H1 (cell line): ENCODE measurements at regions not wholly inside any gene's neighbourhood (a gene's known extent, or its start where the extent isn't known, plus 50 kb on each side); places are given as distances from the start of the nearest gene placed in this dataset.

Experiments used
- CTCF ChIA-PET: fragments of 300-600 bp; sonication (Branson Sonifier 250); formaldehyde crosslinking; loops from one replicate; lab custom pipeline; 2021; ENCODE audit not compliant: partially characterized antibody; lab: Charles Lee
- POLR2A ChIA-PET: fragments of 300-600 bp; sonication (Branson Sonifier 250); formaldehyde crosslinking; loops from one replicate; lab custom pipeline; 2021; ENCODE audit warnings: inconsistent platforms; ENCODE audit not compliant: partially characterized antibody; lab: Charles Lee
- DNase-seq, 2 experiments: peaks; one replicate each; pipeline versions ENCODE4 v3.0.0 to v3.0.0-alpha.2; 2010 to 2022; ENCODE audit warnings: low spot score in 2 of 2, low read depth in 1 of 2, mixed read lengths in 1 of 2
- FAIRE-seq: peaks from 2 replicates; lab custom pipeline; 2011; peaks lifted over from hg19 to GRCh38; lab: Jason Lieb, UNC
- H2AFZ ChIP-seq: 2 replicates; pipeline ENCODE4 v1.8.1; 2012; ENCODE audit warnings: low read length, inconsistent platforms
- H2AK5ac ChIP-seq: 2 replicates; pipeline ENCODE4 v1.6.1; 2013; ENCODE audit warnings: low read depth, low read length
- H2BK120ac ChIP-seq: replicated peaks from 2 replicates; pipeline ENCODE3; 2013; ENCODE audit warnings: low read depth, low read length, inconsistent platforms
- H2BK12ac ChIP-seq: 2 replicates; pipeline ENCODE4 v1.6.1; 2013; ENCODE audit warnings: low read depth, low read length
- H2BK15ac ChIP-seq: 2 replicates; pipeline ENCODE4 v1.6.1; 2013; ENCODE audit warnings: low read length
- H2BK20ac ChIP-seq: 2 replicates; pipeline ENCODE4 v1.6.1; 2013; ENCODE audit warnings: low read length
- H2BK5ac ChIP-seq: 2 replicates; pipeline ENCODE4 v1.6.1; 2013; ENCODE audit warnings: low read depth, low read length
- H3K14ac ChIP-seq: 2 replicates; pipeline ENCODE4 v1.6.1; 2013; ENCODE audit warnings: inconsistent platforms; ENCODE audit not compliant: insufficient read length
- H3K18ac ChIP-seq: 2 replicates; pipeline ENCODE4 v1.6.1; 2013; ENCODE audit warnings: low read length; ENCODE audit errors: extremely low read depth
- H3K23ac ChIP-seq: 2 replicates; pipeline ENCODE4 v1.6.1; 2013; ENCODE audit warnings: inconsistent platforms; ENCODE audit not compliant: insufficient read length
- H3K23me2 ChIP-seq: 2 replicates; pipeline ENCODE4 v1.6.1; 2013; ENCODE audit warnings: low read depth, low read length
- H3K27ac ChIP-seq: 2 replicates; pipeline ENCODE4 v1.6.1; 2011; ENCODE audit warnings: low read depth, low read length, inconsistent platforms
- H3K27me3 ChIP-seq, 4 experiments: replicated peaks in 1 of 4; 1 replicate in 1 of 4; 2 replicates in 3 of 4; pipeline versions ENCODE4 v1.6.1 to v1.8.1; 2011 to 2013; ENCODE audit warnings: low read length in 3 of 4, mild to moderate bottlenecking in 3 of 4, inconsistent platforms in 2 of 4, mixed read lengths in 2 of 4, moderate library complexity in 1 of 4; ENCODE audit not compliant: control insufficient read depth in 3 of 4, insufficient read depth in 3 of 4; ENCODE audit errors: extremely low read depth in 1 of 4
- H3K36me3 ChIP-seq, 4 experiments: 2 replicates each; pipeline versions ENCODE4 v1.6.1 to v1.8.1; 2011 to 2013; ENCODE audit warnings: mild to moderate bottlenecking in 4 of 4, low read length in 3 of 4, moderate library complexity in 2 of 4, control low read depth in 1 of 4, inconsistent platforms in 1 of 4; ENCODE audit not compliant: insufficient read depth in 4 of 4, control insufficient read depth in 2 of 4
- H3K4ac ChIP-seq: replicated peaks from 2 replicates; pipeline ENCODE3; 2013; ENCODE audit warnings: low read length, low read depth, mixed read lengths, inconsistent platforms; ENCODE audit not compliant: insufficient read length
- H3K4me1 ChIP-seq, 4 experiments: replicated peaks in 1 of 4; 1 replicate in 1 of 4; 2 replicates in 3 of 4; pipeline versions ENCODE4 v1.6.1 to v1.8.1; 2011 to 2013; ENCODE audit warnings: low read length in 3 of 4, inconsistent platforms in 2 of 4, mixed read lengths in 1 of 4; ENCODE audit not compliant: insufficient read depth in 4 of 4, control insufficient read depth in 3 of 4
- H3K4me2 ChIP-seq, 2 experiments: 2 replicates each; pipeline versions ENCODE4 v1.6.1 to v1.8.1; 2011 to 2013; ENCODE audit warnings: low read depth in 2 of 2, low read length in 2 of 2, control low read depth in 1 of 2, inconsistent platforms in 1 of 2, mild to moderate bottlenecking in 1 of 2; ENCODE audit not compliant: insufficient read depth in 1 of 2
- H3K4me3 ChIP-seq, 4 experiments: fragments of 200-600, 300-600 bp in 1 of 4; sonication (generic), shearing (Covaris generic), sonication (Bioruptor Twin) in 1 of 4; 2 replicates each; pipeline versions ENCODE4 v1.5.1 to v1.8.1; 2011 to 2016; ENCODE audit warnings: low read length in 4 of 4, low read depth in 3 of 4, control low read depth in 2 of 4, inconsistent platforms in 2 of 4, mild to moderate bottlenecking in 2 of 4, mixed read lengths in 1 of 4, moderate library complexity in 1 of 4; ENCODE audit not compliant: insufficient read depth in 2 of 4; ENCODE audit errors: extremely low read depth in 1 of 4
- H3K56ac ChIP-seq: replicated peaks from 2 replicates; pipeline ENCODE3; 2013; ENCODE audit warnings: low read depth, mild to moderate bottlenecking, mixed read lengths, low read length, inconsistent platforms; ENCODE audit not compliant: insufficient read length
- H3K79me1 ChIP-seq: 2 replicates; pipeline ENCODE4 v1.6.1; 2013; ENCODE audit warnings: low read depth, low read length, control low read depth
- H3K79me2 ChIP-seq, 2 experiments: 2 replicates each; pipeline versions ENCODE4 v1.6.1 to v1.8.1; 2012 to 2013; ENCODE audit warnings: low read length in 2 of 2, mild to moderate bottlenecking in 2 of 2, inconsistent platforms in 1 of 2; ENCODE audit not compliant: insufficient read depth in 2 of 2, control insufficient read depth in 1 of 2
- H3K9ac ChIP-seq, 4 experiments: replicated peaks in 1 of 4; 1 replicate in 1 of 4; 2 replicates in 3 of 4; pipeline versions ENCODE4 v1.6.1 to v1.8.1; 2011 to 2013; ENCODE audit warnings: low read depth in 3 of 4, low read length in 3 of 4, control low read depth in 2 of 4, mild to moderate bottlenecking in 2 of 4, moderate library complexity in 2 of 4, inconsistent platforms in 1 of 4; ENCODE audit errors: extremely low read depth in 1 of 4
- H3K9me3 ChIP-seq, 2 experiments: 2 replicates each; pipeline versions ENCODE4 v1.6.1 to v1.8.1; 2012 to 2013; ENCODE audit warnings: mild to moderate bottlenecking in 2 of 2, moderate library complexity in 2 of 2, control low read depth in 1 of 2, inconsistent platforms in 1 of 2, low read depth in 1 of 2, low read length in 1 of 2, mixed read lengths in 1 of 2; ENCODE audit not compliant: insufficient read depth in 2 of 2
- H4K20me1 ChIP-seq, 2 experiments: replicated peaks in 1 of 2; 2 replicates each; pipeline versions ENCODE3 to v1.8.1; 2011 to 2013; ENCODE audit warnings: inconsistent platforms in 2 of 2, low read length in 2 of 2, mild to moderate bottlenecking in 1 of 2; ENCODE audit not compliant: insufficient read depth in 2 of 2, control insufficient read depth in 1 of 2
- H4K5ac ChIP-seq: 2 replicates; pipeline ENCODE4 v1.6.1; 2013; ENCODE audit warnings: low read length, low read depth, mixed read lengths, inconsistent platforms; ENCODE audit not compliant: insufficient read length
- H4K8ac ChIP-seq: 2 replicates; pipeline ENCODE4 v1.8.0; 2013; ENCODE audit warnings: mild to moderate bottlenecking, moderate library complexity, low read length, inconsistent platforms; ENCODE audit not compliant: insufficient read depth; ENCODE audit errors: extremely low read depth
- H4K91ac ChIP-seq: replicated peaks from 2 replicates; pipeline ENCODE3; 2013; ENCODE audit warnings: low read length, mixed read lengths, inconsistent platforms; ENCODE audit not compliant: insufficient read length
- CTCF ChIP-seq, 3 experiments: IDR thresholded peaks; 1 replicate in 2 of 3; 2 replicates in 1 of 3; pipeline versions ENCODE4 v1.5.1 to v1.6.1; 2011; ENCODE audit warnings: low read length in 3 of 3, mild to moderate bottlenecking in 3 of 3, inconsistent platforms in 2 of 3, low read depth in 1 of 3, moderate library complexity in 1 of 3; ENCODE audit not compliant: insufficient read depth in 1 of 3; ENCODE audit errors: control extremely low read depth in 1 of 3
- HDAC2 ChIP-seq, 2 experiments: fragments of 300-600 bp in 1 of 2; sonication (generic) in 1 of 2; IDR thresholded peaks; 2 replicates each; pipeline ENCODE4 v1.6.1; 2011 to 2012; ENCODE audit warnings: low read depth in 2 of 2, low read length in 2 of 2, mild to moderate bottlenecking in 2 of 2, moderate library complexity in 2 of 2, borderline replicate concordance in 1 of 2, inconsistent platforms in 1 of 2
- PHF8 ChIP-seq: fragments of 200-600 bp; sonication (generic); conservative IDR thresholded peaks from 2 replicates; pipeline ENCODE4 v1.7.1; 2012; ENCODE audit warnings: low read depth, mild to moderate bottlenecking, inconsistent platforms, low read length, moderate library complexity
- POU5F1 ChIP-seq: IDR thresholded peaks from 2 replicates; pipeline ENCODE4 v1.6.1; 2011; ENCODE audit warnings: low read depth, mild to moderate bottlenecking, low read length, moderate library complexity
- SRF ChIP-seq: IDR thresholded peaks from 2 replicates; pipeline ENCODE4 v1.6.1; 2011; ENCODE audit warnings: mild to moderate bottlenecking, low read depth, low read length, moderate library complexity
- WGBS, 2 experiments: shearing (Covaris generic) in 1 of 2; methylation state at CpG; one replicate each; pipeline versions ENCODE4 v1.1.6 to v1.1.7; 2013 to 2015; ENCODE audit warnings: low lambda C conversion rate in 2 of 2, mixed read lengths in 2 of 2, inconsistent platforms in 1 of 2, low coverage in 1 of 2, missing lambda C conversion rate in 1 of 2; ENCODE audit not compliant: insufficient replicate concordance in 2 of 2, insufficient coverage in 1 of 2, insufficient read length in 1 of 2; ENCODE audit errors: extremely low coverage in 1 of 2, missing lambda C conversion rate in 1 of 2; 5-methylcytosine and 5-hydroxymethylcytosine counted together

- Histone ChIP-seq H4K5ac (no peak overlapping the region), H3K14ac (no peak overlapping the region), H3K56ac (no peak overlapping the region), H3K79me2 (no peaks in the 10 kb centered on the region), H2AFZ (no peak overlapping the region), H3K9ac (no peak overlapping the region), H2BK5ac (no peak overlapping the region), H3K18ac (no peak overlapping the region), H2BK15ac (no peak overlapping the region), H3K36me3 (no peaks in the 10 kb centered on the region; a peak in 1 of 8 replicates), H3K79me1 (no peaks in the 10 kb centered on the region), H3K4me2 (no peak overlapping the region), H3K4me1 (0 out of 7 replicates have a peak, but pooled peaks cover 0 to 2% (median 0%) of the 10 kb centered on the region in 4 experiments), H3K4ac (no peak overlapping the region), H3K23ac (no peak overlapping the region), H3K27ac (no peak overlapping the region), H3K27me3 (no peaks in the 10 kb centered on the region), H2BK20ac (no peak overlapping the region), H4K91ac (no peak overlapping the region), H3K23me2 (no peaks in the 10 kb centered on the region), H3K4me3 (no peak overlapping the region), H3K9me3 (peaks cover 0 to 6% of the 10 kb centered on the region in 2 experiments; a peak in 2 of 4 replicates), H4K8ac (no peak overlapping the region), H4K20me1 (no peaks in the 10 kb centered on the region), H2BK12ac (no peak overlapping the region), H2AK5ac (no peak overlapping the region), H2BK120ac (no peak overlapping the region)
- no peak for FAIRE-seq
- TF ChIP-seq SRF (peak; percentile 84), CTCF (IDR thresholded peaks at IDR 0.05; ENCODE audit: control extremely low read depth in 1 of 3, insufficient read depth in 1 of 3, low read depth in 1 of 3, low read length in 3 of 3) (no peak), POU5F1 (peak; percentile 84; the same call in 1 of the 2 replicates), HDAC2 (IDR thresholded peaks at IDR 0.05; ENCODE audit: borderline replicate concordance in 1 of 2, low read depth in 2 of 2, low read length in 2 of 2) (no peak), PHF8 (no peak)
- ChIA-PET POLR2A (no interaction called here), CTCF (no interaction called here)
- DNase-seq: no peak
- WGBS, 2 experiments: 54% methylated on average over 1 of the region's 1 CpG; no CpG with 5 or more reads in 1 of the 2 experiments
These were observed 1403.5 kb upstream of the PABPC4L start for GRCh38 chr4:135605076-135605475.
